ENCODE measurements at regions not wholly inside any gene's neighbourhood (a gene's known extent, or its start where the extent isn't known, plus 50 kb on each side); places are given as distances from the start of the nearest gene placed in this dataset.
"Not testable (repeated sequence)": the region's sequence is repeated elsewhere in the genome, so short reads cannot be mapped to it uniquely, and the experiment has no call there.

- DNase-seq (ENCODE audit: extremely low read depth in 1 of 2, low read depth in 1 of 2) = no peak
These were observed 2518.5 kb downstream of the ARAP2 start for GRCh38 chr4:33725861-33726260.

- no peak for DNase-seq (ENCODE audit: extremely low read depth in 1 of 2, low read depth in 1 of 2)
These were observed 2506.6 kb downstream of the ARAP2 start for GRCh38 chr4:33737726-33738125.

- DNase-seq (ENCODE audit: extremely low read depth in 1 of 2, low read depth in 1 of 2) = no peak
These were observed 2504.3 kb downstream of the ARAP2 start for GRCh38 chr4:33739884-33740632.

GRCh38 chr4:33740871-33741270 is 2503.4 kb downstream of the ARAP2 start:
- not testable (repeated sequence) for DNase-seq (ENCODE audit: extremely low read depth in 1 of 2, low read depth in 1 of 2)

- DNase-seq (ENCODE audit: extremely low read depth in 1 of 2, low read depth in 1 of 2) = no peak
These were observed 2497.3 kb downstream of the ARAP2 start for GRCh38 chr4:33746979-33747378.

- DNase-seq (ENCODE audit: extremely low read depth in 1 of 2, low read depth in 1 of 2) = no peak
These were observed 2493.3 kb downstream of the ARAP2 start for GRCh38 chr4:33751050-33751449.

GRCh38 chr4:33772582-33772981 is 2471.7 kb downstream of the ARAP2 start:
- no peak for DNase-seq (ENCODE audit: extremely low read depth in 1 of 2, low read depth in 1 of 2)

- no peak for DNase-seq (ENCODE audit: extremely low read depth in 1 of 2, low read depth in 1 of 2)
These were observed 2463.1 kb downstream of the ARAP2 start for GRCh38 chr4:33780952-33781791.

- DNase-seq (ENCODE audit: extremely low read depth in 1 of 2, low read depth in 1 of 2) = no peak
These were observed 2458.5 kb downstream of the ARAP2 start for GRCh38 chr4:33785843-33786242.

- no peak for DNase-seq (ENCODE audit: extremely low read depth in 1 of 2, low read depth in 1 of 2)
These were observed 2441.7 kb downstream of the ARAP2 start for GRCh38 chr4:33802578-33802977.

GRCh38 chr4:33825685-33826084 is 2418.6 kb downstream of the ARAP2 start:
- no peak for DNase-seq (ENCODE audit: extremely low read depth in 1 of 2, low read depth in 1 of 2)

- DNase-seq (ENCODE audit: extremely low read depth in 1 of 2, low read depth in 1 of 2) = not testable (repeated sequence)
These were observed 2415.0 kb downstream of the ARAP2 start for GRCh38 chr4:33829356-33829755.

- no peak for DNase-seq (ENCODE audit: extremely low read depth in 1 of 2, low read depth in 1 of 2)
These were observed 2412.8 kb downstream of the ARAP2 start for GRCh38 chr4:33831442-33832066.

GRCh38 chr4:33835764-33836163 is 2408.6 kb downstream of the ARAP2 start:
- not testable (repeated sequence) for DNase-seq (ENCODE audit: extremely low read depth in 1 of 2, low read depth in 1 of 2)

GRCh38 chr4:33837043-33837838 is 2407.1 kb downstream of the ARAP2 start:
- DNase-seq (ENCODE audit: extremely low read depth in 1 of 2, low read depth in 1 of 2) = no peak

GRCh38 chr4:33841120-33841519 is 2403.2 kb downstream of the ARAP2 start:
- no peak for DNase-seq (ENCODE audit: extremely low read depth in 1 of 2, low read depth in 1 of 2)

GRCh38 chr4:33850371-33850902 is 2393.9 kb downstream of the ARAP2 start:
- no peak for DNase-seq (ENCODE audit: extremely low read depth in 1 of 2, low read depth in 1 of 2)

- not testable (repeated sequence) for DNase-seq (ENCODE audit: extremely low read depth in 1 of 2, low read depth in 1 of 2)
These were observed 2390.6 kb downstream of the ARAP2 start for GRCh38 chr4:33853670-33854069.

- DNase-seq (ENCODE audit: extremely low read depth in 1 of 2, low read depth in 1 of 2) = no peak
These were observed 2379.9 kb downstream of the ARAP2 start for GRCh38 chr4:33864290-33864859.

- DNase-seq (ENCODE audit: extremely low read depth in 1 of 2, low read depth in 1 of 2) = no peak
These were observed 2370.5 kb downstream of the ARAP2 start for GRCh38 chr4:33873791-33874190.

All from stimulated activated CD8-positive, alpha-beta memory T cell treated with anti-CD3 and anti-CD28 coated beads, Interleukin-7, amount 100 ng/mL, for 48 hours (primary cell).